Left kidney (tissue), 1 donor: ENCODE measurements at regions not wholly inside any gene's neighbourhood (a gene's known extent, or its start where the extent isn't known, plus 50 kb on each side); places are given as distances from the start of the nearest gene placed in this dataset.
A peak's percentile ranks its signal among the peaks of the same experiment; 100 is the strongest.

Source experiments
- DNase-seq: peaks from one replicate; pipeline ENCODE4 v3.0.0-alpha.2; 2013

- no peak for DNase-seq
Observed at GRCh38 chr10:78543031-78543748, 509.5 kb downstream of the RPS24 start.

DNA sequence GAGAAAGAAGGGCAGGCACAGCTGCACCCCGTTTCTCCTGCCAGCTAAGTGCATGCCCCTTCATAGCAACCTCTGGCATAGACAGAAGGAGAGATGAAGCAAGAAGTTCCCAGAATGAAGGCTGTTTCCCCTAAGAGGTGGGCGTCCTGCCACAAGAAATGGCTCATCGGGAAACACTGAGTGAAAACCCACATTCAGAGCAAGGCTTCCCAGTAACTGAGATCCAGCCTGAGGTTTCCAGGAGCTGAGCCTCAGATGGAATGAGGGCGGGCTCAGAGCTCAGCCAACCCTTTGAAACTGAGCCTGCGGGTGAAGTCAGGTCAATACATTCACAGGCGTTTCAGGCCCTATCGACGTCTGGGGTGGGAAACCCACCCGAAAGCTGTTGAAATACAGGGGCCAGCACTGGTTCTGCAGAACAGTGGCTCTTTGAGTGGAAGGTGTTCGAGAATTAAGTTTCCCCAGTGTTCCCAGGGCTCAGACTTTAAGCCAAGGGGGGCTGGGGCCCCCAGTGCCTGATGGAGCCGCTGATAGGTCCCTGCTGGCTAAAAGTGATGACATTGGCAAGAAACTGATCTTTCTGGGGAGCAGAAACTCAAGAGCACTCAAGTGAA lies 510.2 kb downstream of the RPS24 start:
- no peak for DNase-seq

- DNase-seq: no peak
Observed at GRCh38 chr10:78544423-78545090, 510.9 kb downstream of the RPS24 start.

DNA sequence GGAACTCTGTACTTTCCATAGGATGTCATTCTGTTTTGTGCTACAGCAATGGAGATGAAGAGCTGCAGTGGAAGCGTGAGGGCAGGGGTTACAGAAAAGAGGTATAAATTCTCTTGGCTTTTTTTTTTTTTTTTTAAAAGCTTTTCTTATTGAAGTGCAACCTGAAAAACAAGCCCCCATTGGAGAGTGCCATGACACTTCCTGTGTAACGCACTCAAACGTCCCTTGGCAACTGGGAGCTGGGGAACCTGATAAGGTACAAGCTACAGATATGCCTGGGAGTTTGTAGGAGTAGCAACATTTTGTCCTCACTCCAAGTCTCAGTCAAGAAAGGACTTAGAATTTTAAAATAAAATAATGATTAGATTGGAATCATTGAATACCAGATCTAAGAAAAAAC lies 512.1 kb downstream of the RPS24 start:
- DNase-seq: no peak

GRCh38 chr10:78547397-78547796 lies 513.7 kb downstream of the RPS24 start:
- DNase-seq: no peak

DNA sequence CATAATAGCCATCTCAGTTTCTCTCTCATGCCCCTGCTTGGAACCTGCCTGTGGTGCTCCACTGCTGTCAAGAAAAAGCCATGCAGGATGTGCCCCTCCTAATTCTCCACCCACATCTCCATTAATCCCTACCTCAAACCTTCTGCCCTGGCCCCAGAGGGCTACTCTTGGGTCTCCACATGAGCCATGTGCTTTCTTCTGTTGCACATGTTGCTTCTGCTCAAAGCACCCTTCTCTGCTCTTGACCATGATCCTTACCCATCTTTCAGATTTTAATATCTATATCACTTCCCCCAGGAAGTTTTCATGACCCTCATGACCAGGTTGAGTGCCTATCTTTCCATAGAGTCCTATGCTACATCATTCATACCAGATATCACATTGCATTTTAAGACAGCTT lies 514.2 kb downstream of the RPS24 start:
- DNase-seq: no peak

- no peak for DNase-seq
Observed at GRCh38 chr10:78548369-78548768, 514.7 kb downstream of the RPS24 start.

DNA sequence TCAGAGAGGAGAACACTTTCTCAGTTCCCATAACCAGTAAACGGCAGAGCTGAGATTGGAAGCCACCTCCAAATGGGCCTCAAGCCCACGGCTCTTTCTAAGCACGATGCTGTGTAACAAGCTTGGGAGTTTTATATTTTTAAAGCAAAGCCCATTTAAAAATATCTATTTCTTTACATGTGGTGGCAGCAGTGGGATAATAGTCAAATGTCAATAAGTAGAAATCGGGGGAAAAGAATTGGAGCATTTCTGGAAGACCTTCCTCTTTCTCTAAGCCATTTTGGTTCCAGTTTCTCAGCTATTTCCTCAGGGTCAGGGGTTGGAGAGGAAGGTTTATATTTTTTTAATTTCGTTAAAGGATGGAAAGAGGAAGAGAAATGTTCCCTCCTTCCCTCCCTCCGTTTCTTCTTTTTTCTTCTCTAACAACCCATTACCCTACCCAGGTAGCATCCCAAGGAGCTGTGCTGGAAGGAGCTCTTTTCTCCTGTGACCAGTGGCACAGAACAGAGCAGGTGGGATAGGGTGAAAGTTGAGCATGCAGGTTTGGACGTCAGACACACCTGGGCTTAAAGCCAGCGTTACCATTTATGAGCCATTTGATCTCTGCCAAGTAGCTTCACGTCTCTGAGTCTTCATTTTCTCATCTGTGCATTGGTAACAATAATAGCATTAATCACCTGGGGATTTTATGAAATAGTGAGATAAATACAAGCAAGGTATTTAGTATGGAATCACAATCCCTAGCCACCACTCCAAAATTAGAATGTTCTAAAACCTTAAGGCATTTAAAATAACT lies 515.7 kb downstream of the RPS24 start:
- DNase-seq: no peak

DNA sequence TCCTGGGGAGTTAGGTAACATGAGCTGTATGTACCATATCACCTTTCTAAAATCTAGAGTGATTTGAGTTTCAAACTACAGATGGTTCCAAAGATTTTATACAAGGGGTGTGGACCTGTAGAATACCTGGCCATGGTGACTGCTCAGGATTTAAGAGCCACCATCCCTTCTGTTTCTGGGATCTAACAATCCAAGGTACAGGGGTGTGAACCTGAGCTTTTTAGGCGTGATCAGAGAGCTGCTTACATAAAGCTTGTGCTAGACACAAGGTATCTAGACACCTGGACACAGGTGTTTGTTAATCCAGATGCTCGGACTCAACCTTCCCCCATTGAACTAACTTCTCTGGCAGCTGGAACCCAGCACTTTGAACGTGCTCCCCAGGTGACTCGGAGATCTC lies 516.4 kb downstream of the RPS24 start:
- no peak for DNase-seq

DNA sequence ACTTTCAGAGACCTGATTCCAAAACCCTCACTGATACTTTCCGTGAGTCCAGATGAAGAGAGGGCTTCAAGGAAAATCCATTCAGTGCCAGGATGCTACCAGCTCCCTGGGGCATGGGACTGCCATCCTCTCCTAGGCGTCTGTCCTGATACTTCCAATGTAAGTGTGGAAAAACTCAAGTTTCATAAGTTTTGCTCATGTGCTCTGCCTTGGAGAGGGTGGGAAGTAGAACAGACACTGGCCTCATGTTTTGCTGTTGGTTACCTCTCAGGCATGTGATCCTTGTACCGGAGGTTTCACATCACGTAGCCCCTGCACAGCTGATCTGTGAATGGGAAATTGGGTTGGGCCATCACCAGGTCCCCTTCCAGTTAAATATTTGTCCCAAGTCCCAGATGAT lies 517.1 kb downstream of the RPS24 start:
- no peak for DNase-seq

DNA sequence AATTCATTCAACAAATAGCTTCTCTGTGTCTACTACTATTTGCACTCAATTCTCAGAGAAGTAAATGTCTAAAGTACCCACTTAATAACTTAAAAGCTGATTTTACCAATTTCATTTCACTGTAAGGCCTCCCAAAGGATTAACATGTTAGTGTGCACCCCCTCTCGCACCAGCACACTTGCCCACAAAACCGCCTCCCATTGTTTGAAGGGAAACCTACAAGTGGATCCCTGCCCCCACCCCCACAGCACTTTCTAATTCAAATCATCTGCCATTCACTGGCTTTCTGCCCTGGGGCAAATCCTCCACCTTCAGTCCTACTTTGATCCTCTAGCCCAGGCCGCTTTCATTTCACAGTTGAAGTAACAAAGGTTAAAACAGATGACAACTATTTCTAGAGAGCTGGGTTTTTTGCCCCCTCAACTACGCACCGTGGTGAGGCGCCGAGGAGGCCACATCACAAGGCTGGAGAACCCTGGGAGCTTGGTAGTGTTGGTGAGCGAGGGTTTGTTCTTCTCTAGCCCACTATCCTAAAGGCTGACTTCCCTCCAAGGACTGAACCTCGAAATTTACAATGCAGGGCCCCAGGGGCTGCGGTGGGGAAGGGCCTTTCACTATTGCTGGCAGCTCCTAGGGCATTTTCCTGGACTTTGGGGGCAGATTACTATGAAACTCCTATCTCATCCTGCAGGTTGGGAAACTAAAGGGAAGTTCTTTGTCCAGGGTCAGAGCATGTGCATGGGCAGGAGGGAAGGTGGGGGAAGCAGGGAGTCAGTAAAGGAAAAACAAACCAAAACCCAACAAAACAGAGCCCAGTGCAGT lies 517.4 kb upstream of the ZMIZ1 start:
- DNase-seq: no peak

DNA sequence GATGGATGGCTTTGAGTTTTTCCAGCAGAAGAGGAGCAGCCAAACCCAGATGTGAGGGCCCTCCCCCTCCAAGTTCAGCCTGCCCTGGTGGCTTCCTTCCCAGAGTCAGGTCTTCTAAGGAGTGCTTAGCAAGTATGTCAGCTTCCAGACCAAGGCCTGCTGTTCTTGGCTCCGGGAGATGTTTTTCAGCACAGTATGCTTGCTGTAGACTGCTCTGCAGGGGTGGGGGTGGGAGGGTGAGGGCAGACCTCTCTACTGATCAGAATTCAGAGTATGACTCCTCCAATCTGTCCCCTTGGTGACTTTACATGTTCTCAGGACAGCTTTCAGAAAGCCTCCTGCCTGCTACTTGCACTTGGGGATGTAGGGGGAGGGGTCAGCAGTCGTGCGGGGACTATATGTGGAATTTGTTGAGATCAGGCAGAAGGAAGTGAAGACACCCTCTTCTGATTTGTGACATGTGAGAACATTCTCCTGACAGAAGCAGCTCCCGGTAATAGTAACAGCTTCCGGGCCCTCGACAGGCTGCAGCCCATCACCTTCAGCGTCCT lies 516.4 kb upstream of the ZMIZ1 start:
- peak; percentile 70 for DNase-seq

DNA sequence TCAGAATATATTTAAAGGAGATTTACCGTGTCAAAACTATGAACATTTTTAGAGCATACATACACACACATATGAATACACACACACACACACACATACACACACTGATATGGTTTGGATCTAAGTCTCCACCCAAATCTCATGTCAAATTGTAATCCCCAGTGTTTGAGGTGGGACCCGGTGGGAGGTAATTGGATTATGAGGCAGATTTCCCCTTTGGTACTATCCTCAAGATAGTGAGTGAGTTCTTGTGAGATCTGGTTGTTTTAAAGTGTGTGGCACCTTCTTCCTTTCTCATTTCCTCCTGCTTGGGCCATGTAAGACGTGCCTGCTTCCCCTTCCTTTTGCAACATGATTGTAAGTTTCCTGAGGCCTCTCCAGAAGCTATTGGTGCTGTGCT lies 515.0 kb upstream of the ZMIZ1 start:
- no peak for DNase-seq

DNA sequence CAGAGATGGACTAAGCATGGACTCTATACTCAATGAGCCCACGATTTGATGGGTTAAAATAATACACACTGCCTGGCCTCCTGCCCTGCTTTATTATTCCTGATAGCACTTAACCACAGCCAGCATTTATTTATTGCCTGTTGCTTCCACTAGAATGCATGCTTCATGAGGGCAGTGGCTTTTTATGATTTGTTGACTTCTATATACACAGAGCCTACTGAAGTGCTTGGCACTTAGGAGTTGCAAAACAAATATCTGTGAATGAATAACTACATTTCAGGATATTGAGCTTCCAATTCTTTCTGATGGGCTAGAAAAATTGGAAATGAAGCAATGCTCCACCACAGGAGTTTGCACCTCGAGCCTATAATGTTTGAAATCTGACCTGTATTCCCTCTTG lies 513.6 kb upstream of the ZMIZ1 start:
- no peak for DNase-seq

DNA sequence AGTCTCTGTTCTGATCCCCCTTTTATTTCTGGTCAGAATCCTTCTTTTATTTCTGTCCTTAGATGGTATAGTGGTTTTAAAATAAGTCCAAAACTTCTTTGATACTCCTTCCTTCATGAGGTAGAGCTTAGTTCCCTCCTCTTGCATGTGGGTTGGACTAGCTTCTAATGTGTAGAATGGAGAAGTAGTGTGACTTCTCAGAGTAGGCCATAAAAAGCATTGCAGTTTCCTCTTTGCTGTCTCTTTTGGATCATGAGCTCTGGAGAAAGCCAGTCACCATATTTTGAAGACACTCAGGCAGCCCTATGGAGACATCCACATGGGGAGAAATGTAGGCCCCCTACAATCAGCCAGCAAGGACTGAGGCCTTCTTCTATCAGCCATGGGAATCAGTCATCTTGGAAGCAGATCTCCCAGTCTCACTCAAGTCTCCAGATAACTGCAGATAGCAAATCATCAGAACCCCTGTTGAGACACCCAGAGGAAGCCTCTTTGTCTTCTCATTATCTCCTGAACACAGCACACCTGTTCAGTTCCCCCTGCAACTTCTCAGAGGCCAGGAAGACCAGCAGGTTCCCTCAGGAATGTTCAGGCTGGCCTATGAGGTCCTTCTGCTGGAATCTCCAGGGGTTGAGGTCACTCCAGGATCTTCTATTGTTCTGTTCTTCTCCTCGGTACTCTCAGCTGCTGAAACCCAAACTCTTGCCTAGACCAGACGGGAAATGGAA lies 511.9 kb upstream of the ZMIZ1 start:
- no peak for DNase-seq

- DNase-seq: no peak
Observed at GRCh38 chr10:78557433-78557925, 511.3 kb upstream of the ZMIZ1 start.

DNA sequence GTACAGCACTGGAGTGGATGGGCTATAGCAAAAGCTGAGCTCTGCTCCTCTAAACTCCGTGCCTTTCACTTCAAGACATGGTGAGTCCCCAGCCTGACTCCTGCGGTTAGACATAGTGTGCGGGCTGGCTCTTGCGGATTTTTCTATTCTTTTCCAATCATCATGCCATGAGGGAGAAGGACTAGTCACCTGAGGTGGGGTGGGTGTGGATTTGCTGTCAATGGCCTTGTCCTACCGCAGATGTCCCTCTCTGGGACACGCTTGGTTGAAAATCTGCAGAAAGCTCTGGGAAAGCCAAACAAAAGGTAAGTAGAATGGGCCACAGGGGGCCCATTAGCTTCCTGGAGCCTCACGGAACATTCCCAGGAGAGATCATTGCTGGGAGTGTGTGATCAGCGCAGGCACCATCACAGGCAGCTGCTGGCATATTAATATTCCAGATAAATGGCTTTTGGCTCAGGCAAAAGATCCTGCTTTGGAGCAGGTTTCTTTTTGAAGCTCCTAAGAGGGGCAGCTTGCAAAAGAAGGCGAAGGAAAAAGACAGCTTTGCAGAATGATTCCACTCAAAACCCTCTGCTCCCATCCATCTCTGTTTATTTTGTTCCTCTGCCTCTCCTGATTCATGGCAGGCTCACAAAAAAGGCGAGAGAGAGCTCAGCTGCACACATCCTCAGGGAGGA lies 509.0 kb upstream of the ZMIZ1 start:
- no peak for DNase-seq

GRCh38 chr10:78560341-78560688 lies 508.5 kb upstream of the ZMIZ1 start:
- no peak for DNase-seq

GRCh38 chr10:78563314-78563713 lies 505.5 kb upstream of the ZMIZ1 start:
- no peak for DNase-seq

DNA sequence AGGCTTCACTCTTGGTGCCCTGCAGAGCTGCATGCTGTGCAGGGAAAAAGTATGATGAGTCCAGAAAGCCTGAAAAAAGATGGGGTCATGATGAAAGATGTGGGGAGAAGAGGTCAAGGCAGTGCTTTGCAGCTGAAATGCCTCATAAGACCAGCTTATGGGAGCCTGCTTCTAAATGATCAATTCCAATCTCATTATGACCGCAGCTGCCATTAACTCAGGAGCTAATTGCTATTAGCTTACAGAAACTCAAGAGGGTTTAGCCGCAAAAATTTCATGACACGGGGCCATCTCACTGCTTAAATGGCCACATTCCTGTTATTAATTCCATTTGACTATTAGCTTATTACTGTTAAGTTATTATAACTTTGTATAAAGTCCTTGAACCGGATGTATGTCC lies 502.9 kb upstream of the ZMIZ1 start:
- no peak for DNase-seq
